Mucosa of rectum (tissue), 2 donors: ENCODE measurements at regions not wholly inside any gene's neighbourhood (a gene's known extent, or its start where the extent isn't known, plus 50 kb on each side); places are given as distances from the start of the nearest gene placed in this dataset.
"Not testable (repeated sequence)": the region's sequence is repeated elsewhere in the genome, so short reads cannot be mapped to it uniquely, and the experiment has no call there.

Source experiments
- H3K27ac ChIP-seq, 2 donors: one replicate each; pipeline ENCODE4 v1.7.0; 2013; ENCODE audit warnings: inconsistent platforms in 2 of 2, low read depth in 2 of 2, low read length in 2 of 2
- H3K27me3 ChIP-seq, 2 donors: one replicate each; pipeline ENCODE4 v1.7.0; 2013; ENCODE audit warnings: low read length in 2 of 2; ENCODE audit not compliant: control insufficient read depth in 2 of 2, insufficient read depth in 2 of 2
- H3K36me3 ChIP-seq, 2 donors: one replicate each; pipeline ENCODE4 v1.7.0; 2013; ENCODE audit warnings: low read length in 2 of 2; ENCODE audit not compliant: control insufficient read depth in 2 of 2, insufficient read depth in 2 of 2
- H3K4me1 ChIP-seq, 2 donors: one replicate each; pipeline ENCODE4 v1.7.0; 2013; ENCODE audit warnings: low read length in 2 of 2, mild to moderate bottlenecking in 1 of 2; ENCODE audit not compliant: control insufficient read depth in 2 of 2, insufficient read depth in 2 of 2
- H3K4me3 ChIP-seq, 2 donors: one replicate each; pipeline ENCODE4 v1.7.0; 2013; ENCODE audit warnings: low read length in 2 of 2
- H3K9ac ChIP-seq, 2 donors: one replicate each; pipeline ENCODE4 v1.7.0; 2013; ENCODE audit warnings: low read length in 2 of 2, low read depth in 1 of 2, mild to moderate bottlenecking in 1 of 2
- H3K9me3 ChIP-seq, 2 donors: one replicate each; pipeline ENCODE4 v1.7.0; 2013; ENCODE audit warnings: low read length in 2 of 2; ENCODE audit not compliant: control insufficient read depth in 2 of 2
- donor health status: healthy.
- donor health status: Normal muscosa, but diverticular disease.

- H3K27me3 ChIP-seq, result peaks cover 0 to under 1% of the 10 kb centered on the region in 2 donors
- no peak overlapping the region for H3K27ac ChIP-seq
- no peaks in the 10 kb centered on the region for H3K36me3 ChIP-seq
- H3K4me1 ChIP-seq, result peaks cover 0 to 3% of the 10 kb centered on the region in 2 donors
- H3K9me3 ChIP-seq, result no peaks in the 10 kb centered on the region
- no peak overlapping the region for H3K4me3 ChIP-seq
- no peak overlapping the region for H3K9ac ChIP-seq
Observed at GRCh38 chr17:37818689-37819088, 73.8 kb upstream of the HNF1B start.

GRCh38 chr17:37816950-37817349 lies 72.1 kb upstream of the HNF1B start:
- Histone ChIP-seq H3K36me3 (no peaks in the 10 kb centered on the region), H3K27me3 (peaks cover 0 to 2% of the 10 kb centered on the region in 2 donors), H3K9me3 (no peaks in the 10 kb centered on the region), H3K9ac (no peak overlapping the region), H3K4me3 (no peak overlapping the region), H3K4me1 (peaks cover 0 to 3% of the 10 kb centered on the region in 2 donors), H3K27ac (no peak overlapping the region)

- no peak overlapping the region for H3K27ac ChIP-seq
- no peak overlapping the region for H3K9ac ChIP-seq
- no peaks in the 10 kb centered on the region for H3K36me3 ChIP-seq
- H3K27me3 ChIP-seq, result peaks cover 0 to 2% of the 10 kb centered on the region in 2 donors
- H3K4me1 ChIP-seq, result peaks cover 0 to 3% of the 10 kb centered on the region in 2 donors
- H3K9me3 ChIP-seq, result no peaks in the 10 kb centered on the region
- no peak overlapping the region for H3K4me3 ChIP-seq
Observed at GRCh38 chr17:37815536-37815935, 70.7 kb upstream of the HNF1B start.

- peaks cover 0 to 2% of the 10 kb centered on the region in 2 donors for H3K27me3 ChIP-seq
- no peaks in the 10 kb centered on the region for H3K9me3 ChIP-seq
- H3K36me3 ChIP-seq, result no peaks in the 10 kb centered on the region
- H3K4me3 ChIP-seq, result no peak overlapping the region
- H3K9ac ChIP-seq, result no peak overlapping the region
- no peak overlapping the region for H3K27ac ChIP-seq
- H3K4me1 ChIP-seq, result peaks cover 0 to 3% of the 10 kb centered on the region in 2 donors
Observed at GRCh38 chr17:37813751-37814150, 68.9 kb upstream of the HNF1B start.

- H3K27ac ChIP-seq, H3K4me1 ChIP-seq, H3K4me3 ChIP-seq, H3K36me3 ChIP-seq, H3K9me3 ChIP-seq, H3K27me3 ChIP-seq, H3K9ac ChIP-seq: not testable (repeated sequence)
Observed at GRCh38 chr17:37808846-37809245, 64.0 kb upstream of the HNF1B start.

- H3K4me1 ChIP-seq, result no peaks in the 10 kb centered on the region
- no peak overlapping the region for H3K9ac ChIP-seq
- no peaks in the 10 kb centered on the region for H3K36me3 ChIP-seq
- H3K27me3 ChIP-seq, result no peaks in the 10 kb centered on the region
- H3K4me3 ChIP-seq, result no peak overlapping the region
- H3K9me3 ChIP-seq, result peaks cover 0 to 2% of the 10 kb centered on the region in 2 donors
- H3K27ac ChIP-seq, result no peak overlapping the region
Observed at GRCh38 chr17:37802712-37803416, 58.0 kb upstream of the HNF1B start.

GRCh38 chr17:37802061-37802595 lies 57.3 kb upstream of the HNF1B start:
- H3K9me3 ChIP-seq, result peaks cover 0 to 3% of the 10 kb centered on the region in 2 donors
- H3K36me3 ChIP-seq, result no peaks in the 10 kb centered on the region
- no peak overlapping the region for H3K27ac ChIP-seq
- no peaks in the 10 kb centered on the region for H3K4me1 ChIP-seq
- no peak overlapping the region for H3K4me3 ChIP-seq
- no peak overlapping the region for H3K9ac ChIP-seq
- H3K27me3 ChIP-seq, result no peaks in the 10 kb centered on the region

GRCh38 chr17:37801171-37801570 lies 56.3 kb upstream of the HNF1B start:
- H3K9ac ChIP-seq, result no peak overlapping the region
- H3K27ac ChIP-seq, result no peak overlapping the region
- H3K27me3 ChIP-seq, result no peaks in the 10 kb centered on the region
- no peak overlapping the region for H3K4me3 ChIP-seq
- H3K4me1 ChIP-seq, result no peaks in the 10 kb centered on the region
- no peaks in the 10 kb centered on the region for H3K36me3 ChIP-seq
- peaks cover 0 to 3% of the 10 kb centered on the region in 2 donors for H3K9me3 ChIP-seq

- Histone ChIP-seq H3K4me3 (no peak overlapping the region), H3K4me1 (no peaks in the 10 kb centered on the region), H3K9me3 (peaks cover 0 to 3% of the 10 kb centered on the region in 2 donors), H3K9ac (no peak overlapping the region), H3K27ac (no peak overlapping the region), H3K36me3 (no peaks in the 10 kb centered on the region), H3K27me3 (no peaks in the 10 kb centered on the region)
Observed at GRCh38 chr17:37797206-37797605, 52.3 kb upstream of the HNF1B start.

GRCh38 chr17:37796076-37796475 lies 51.2 kb upstream of the HNF1B start:
- Histone ChIP-seq H3K4me3 (no peak overlapping the region), H3K4me1 (no peaks in the 10 kb centered on the region), H3K36me3 (no peaks in the 10 kb centered on the region), H3K27ac (no peak overlapping the region), H3K27me3 (no peaks in the 10 kb centered on the region), H3K9me3 (peaks cover 0 to 3% of the 10 kb centered on the region in 2 donors), H3K9ac (no peak overlapping the region)
